Keratinocyte (primary cell): ENCODE measurements at regions not wholly inside any gene's neighbourhood (a gene's known extent, or its start where the extent isn't known, plus 50 kb on each side); places are given as distances from the start of the nearest gene placed in this dataset.

Experiments
- DNase-seq: peaks from one replicate; pipeline ENCODE4 v3.0.0-alpha.2; 2011; ENCODE audit warnings: low read depth, missing footprints, low spot score
- FAIRE-seq: peaks from 2 replicates; lab custom pipeline; 2011; peaks lifted over from hg19 to GRCh38; lab: Jason Lieb, UNC
- H2AFZ ChIP-seq: 2 replicates; pipeline ENCODE4 v1.6.0; 2012; ENCODE audit warnings: low read length, control low read depth, inconsistent platforms; ENCODE audit not compliant: control insufficient read depth
- H3K27ac ChIP-seq: 2 replicates; pipeline ENCODE4 v1.5.1; 2011; ENCODE audit warnings: low read length; ENCODE audit not compliant: control insufficient read depth, insufficient read depth
- H3K27me3 ChIP-seq: 3 replicates; pipeline ENCODE4 v1.6.0; 2011; ENCODE audit warnings: low read length; ENCODE audit not compliant: control insufficient read depth, insufficient read depth; ENCODE audit errors: extremely low read depth
- H3K36me3 ChIP-seq, 2 experiments: 2 replicates in 1 of 2; 3 replicates in 1 of 2; pipeline ENCODE4 v1.5.1; 2011; ENCODE audit warnings: low read length in 2 of 2, mild to moderate bottlenecking in 1 of 2; ENCODE audit not compliant: control insufficient read depth in 2 of 2, insufficient read depth in 2 of 2; ENCODE audit errors: extremely low read depth in 1 of 2
- H3K4me1 ChIP-seq: 3 replicates; pipeline ENCODE4 v1.5.1; 2011; ENCODE audit warnings: low read length; ENCODE audit not compliant: control insufficient read depth, insufficient read depth; ENCODE audit errors: extremely low read depth
- H3K4me2 ChIP-seq: 3 replicates; pipeline ENCODE4 v1.6.0; 2011; ENCODE audit warnings: low read depth, low read length; ENCODE audit not compliant: control insufficient read depth, insufficient read depth; ENCODE audit errors: extremely low read depth
- H3K4me3 ChIP-seq, 3 experiments: fragments of 200-600 bp in 1 of 3; sonication (generic) in 1 of 3; 2 replicates in 2 of 3; 3 replicates in 1 of 3; pipeline ENCODE4 v1.5.1; 2011 to 2016; ENCODE audit warnings: low read length in 3 of 3, mild to moderate bottlenecking in 3 of 3, control low read depth in 2 of 3, inconsistent platforms in 1 of 3, low read depth in 1 of 3, mixed read lengths in 1 of 3, mixed run types in 1 of 3, moderate library complexity in 1 of 3; ENCODE audit not compliant: control insufficient read depth in 2 of 3, insufficient read depth in 2 of 3; ENCODE audit errors: extremely low read depth in 1 of 3
- H3K79me2 ChIP-seq: 2 replicates; pipeline ENCODE4 v1.6.0; 2012; ENCODE audit warnings: low read length; ENCODE audit not compliant: control insufficient read depth, insufficient read depth
- H3K9ac ChIP-seq: 3 replicates; pipeline ENCODE4 v1.6.0; 2011; ENCODE audit warnings: low read length; ENCODE audit not compliant: control insufficient read depth, insufficient read depth; ENCODE audit errors: extremely low read depth
- H3K9me1 ChIP-seq: 3 replicates; pipeline ENCODE4 v1.6.0; 2011; ENCODE audit warnings: low read length; ENCODE audit not compliant: control insufficient read depth, insufficient read depth; ENCODE audit errors: extremely low read depth
- H3K9me3 ChIP-seq: 2 replicates; pipeline ENCODE4 v1.5.1; 2012; ENCODE audit warnings: low read depth, low read length; ENCODE audit not compliant: control insufficient read depth
- H4K20me1 ChIP-seq: 3 replicates; pipeline ENCODE4 v1.6.0; 2011; ENCODE audit warnings: low read length; ENCODE audit not compliant: control insufficient read depth, insufficient read depth; ENCODE audit errors: extremely low read depth
- CTCF ChIP-seq, 3 experiments: IDR thresholded peaks in 1 of 3; conservative IDR thresholded peaks in 1 of 3; optimal IDR thresholded peaks in 1 of 3; 2 replicates in 2 of 3; 3 replicates in 1 of 3; pipeline versions ENCODE3 to v1.5.1; 2011; ENCODE audit warnings: low read length in 3 of 3, mild to moderate bottlenecking in 3 of 3, moderate library complexity in 2 of 3, control low read depth in 1 of 3, inconsistent platforms in 1 of 3; ENCODE audit not compliant: insufficient read depth in 2 of 3; ENCODE audit errors: extremely low read depth in 1 of 3
- EZH2 ChIP-seq: IDR thresholded peaks from one replicate; pipeline ENCODE4 v1.6.1; 2012; ENCODE audit warnings: inconsistent platforms, mild to moderate bottlenecking, low read length, moderate library complexity
- dilution Hi-C: fragments of 300-500 bp; cut with MboI; formaldehyde crosslinking; loops from one replicate; pipeline ENCODE4 v1.7.0; 2020; ENCODE audit warnings: low sequenced_read_pairs; ENCODE audit not compliant: extremely low pct_ligation_motif_present

GRCh38 chr4:157574606-157575005 is 354.1 kb downstream of the GRIA2 start:
- dilution Hi-C loops: no loop called here
- Histone ChIP-seq H3K9me1 (no peaks in the 10 kb centered on the region), H3K9ac (no peak overlapping the region), H3K27me3 (no peaks in the 10 kb centered on the region), H4K20me1 (no peaks in the 10 kb centered on the region), H3K9me3 (no peaks in the 10 kb centered on the region), H3K79me2 (no peaks in the 10 kb centered on the region), H3K4me3 (no peak overlapping the region), H3K4me1 (no peaks in the 10 kb centered on the region), H2AFZ (no peak overlapping the region), H3K4me2 (no peak overlapping the region), H3K36me3 (no peaks in the 10 kb centered on the region), H3K27ac (no peak overlapping the region)
- DNase-seq (no peak), FAIRE-seq (no peak)
- TF ChIP-seq CTCF (optimal IDR thresholded peaks at IDR 0.05 in 1 of 3, IDR thresholded peaks at IDR 0.05 in 1 of 3, conservative IDR thresholded peaks at IDR 0.05 in 1 of 3; ENCODE audit: extremely low read depth in 1 of 3, insufficient read depth in 2 of 3, low read length in 3 of 3) (no peak), EZH2 (no peak)

- FAIRE-seq: no peak
- H3K36me3 ChIP-seq: no peaks in the 10 kb centered on the region
- H3K4me3 ChIP-seq: no peak overlapping the region
- dilution Hi-C loops: no loop called here
- no peak overlapping the region for H2AFZ ChIP-seq
- no peaks in the 10 kb centered on the region for H3K9me3 ChIP-seq
- no peak for DNase-seq
- H4K20me1 ChIP-seq: no peaks in the 10 kb centered on the region
- no peak overlapping the region for H3K9ac ChIP-seq
- no peaks in the 10 kb centered on the region for H3K79me2 ChIP-seq
- no peak overlapping the region for H3K27ac ChIP-seq
- H3K4me1 ChIP-seq: no peaks in the 10 kb centered on the region
- TF ChIP-seq EZH2 (no peak), CTCF (optimal IDR thresholded peaks at IDR 0.05 in 1 of 3, IDR thresholded peaks at IDR 0.05 in 1 of 3, conservative IDR thresholded peaks at IDR 0.05 in 1 of 3; ENCODE audit: extremely low read depth in 1 of 3, insufficient read depth in 2 of 3, low read length in 3 of 3) (no peak)
- no peaks in the 10 kb centered on the region for H3K9me1 ChIP-seq
- H3K27me3 ChIP-seq: no peaks in the 10 kb centered on the region
- no peak overlapping the region for H3K4me2 ChIP-seq
Observed at GRCh38 chr4:157572951-157573350, 352.4 kb downstream of the GRIA2 start.
